Esophagus muscularis mucosa (tissue), 4 donors: ENCODE measurements at regions not wholly inside any gene's neighbourhood (a gene's known extent, or its start where the extent isn't known, plus 50 kb on each side); places are given as distances from the start of the nearest gene placed in this dataset.

ENCODE experiments used
- EP300 ChIP-seq: sonication (generic); formaldehyde crosslinking; IDR thresholded peaks from one replicate; pipeline ENCODE4 v1.6.1; 2017; ENCODE audit warnings: antibody characterized with exemption
- POLR2A ChIP-seq: fragments of 450-650 bp; IDR thresholded peaks from one replicate; pipeline ENCODE4 v1.6.1; 2017; ENCODE audit warnings: antibody characterized with exemption, moderate library complexity, mild to moderate bottlenecking, low read depth
- POLR2AphosphoS5 ChIP-seq, 2 donors: sonication (generic); formaldehyde crosslinking; IDR thresholded peaks; one replicate each; pipeline ENCODE4 v1.6.1; 2017; ENCODE audit warnings: antibody characterized with exemption in 2 of 2
- TF ChIP-seq, protein P1 (sequence below), 3 experiments: fragments of 200-600 bp in 2 of 3; fragments of 450-650 bp in 1 of 3; sonication (generic) in 2 of 3; IDR thresholded peaks; one replicate each; pipeline ENCODE4 v1.5.1; 2017 to 2019; ENCODE audit warnings: antibody characterized with exemption in 3 of 3, mild to moderate bottlenecking in 2 of 3, moderate library complexity in 1 of 3

DNA sequence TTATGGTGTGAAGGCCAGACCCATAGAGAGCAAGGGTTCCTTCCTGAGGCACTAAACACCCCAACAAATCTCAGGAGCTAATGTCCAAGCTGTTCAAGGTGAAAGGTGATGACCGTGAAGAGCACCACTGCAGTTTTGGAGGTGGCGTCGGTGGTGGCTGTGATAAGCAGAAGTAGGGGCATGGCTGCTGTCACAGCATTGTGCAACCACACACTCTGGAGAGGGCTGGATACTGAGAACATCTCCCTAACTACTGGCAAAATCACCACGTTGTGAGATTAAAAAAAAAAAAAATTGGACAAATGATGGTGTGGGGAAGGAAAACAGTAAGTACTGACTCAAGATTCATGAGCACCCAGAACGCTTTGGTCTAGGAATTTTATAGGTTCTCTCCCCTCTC lies 156.5 kb downstream of the PJA2 start:
- TF ChIP-seq, protein P1, sequence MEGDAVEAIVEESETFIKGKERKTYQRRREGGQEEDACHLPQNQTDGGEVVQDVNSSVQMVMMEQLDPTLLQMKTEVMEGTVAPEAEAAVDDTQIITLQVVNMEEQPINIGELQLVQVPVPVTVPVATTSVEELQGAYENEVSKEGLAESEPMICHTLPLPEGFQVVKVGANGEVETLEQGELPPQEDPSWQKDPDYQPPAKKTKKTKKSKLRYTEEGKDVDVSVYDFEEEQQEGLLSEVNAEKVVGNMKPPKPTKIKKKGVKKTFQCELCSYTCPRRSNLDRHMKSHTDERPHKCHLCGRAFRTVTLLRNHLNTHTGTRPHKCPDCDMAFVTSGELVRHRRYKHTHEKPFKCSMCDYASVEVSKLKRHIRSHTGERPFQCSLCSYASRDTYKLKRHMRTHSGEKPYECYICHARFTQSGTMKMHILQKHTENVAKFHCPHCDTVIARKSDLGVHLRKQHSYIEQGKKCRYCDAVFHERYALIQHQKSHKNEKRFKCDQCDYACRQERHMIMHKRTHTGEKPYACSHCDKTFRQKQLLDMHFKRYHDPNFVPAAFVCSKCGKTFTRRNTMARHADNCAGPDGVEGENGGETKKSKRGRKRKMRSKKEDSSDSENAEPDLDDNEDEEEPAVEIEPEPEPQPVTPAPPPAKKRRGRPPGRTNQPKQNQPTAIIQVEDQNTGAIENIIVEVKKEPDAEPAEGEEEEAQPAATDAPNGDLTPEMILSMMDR (IDR thresholded peaks at IDR 0.05), result no peak
- TF ChIP-seq POLR2AphosphoS5 (IDR thresholded peaks at IDR 0.05) (no peak), POLR2A (no peak), EP300 (no peak)
